HG02981 (cell line): ENCODE measurements at regions not wholly inside any gene's neighbourhood (a gene's known extent, or its start where the extent isn't known, plus 50 kb on each side); places are given as distances from the start of the nearest gene placed in this dataset.
"Not testable (repeated sequence)": the region's sequence is repeated elsewhere in the genome, so short reads cannot be mapped to it uniquely, and the experiment has no call there.

Source experiments
- ATAC-seq: cut with Tn5 transposase; IDR thresholded peaks from one replicate; pipeline ENCODE4 v1.9.1; 2021; ENCODE audit warnings: mild to moderate bottlenecking, moderate library complexity; ENCODE audit not compliant: unreplicated experiment

DNA sequence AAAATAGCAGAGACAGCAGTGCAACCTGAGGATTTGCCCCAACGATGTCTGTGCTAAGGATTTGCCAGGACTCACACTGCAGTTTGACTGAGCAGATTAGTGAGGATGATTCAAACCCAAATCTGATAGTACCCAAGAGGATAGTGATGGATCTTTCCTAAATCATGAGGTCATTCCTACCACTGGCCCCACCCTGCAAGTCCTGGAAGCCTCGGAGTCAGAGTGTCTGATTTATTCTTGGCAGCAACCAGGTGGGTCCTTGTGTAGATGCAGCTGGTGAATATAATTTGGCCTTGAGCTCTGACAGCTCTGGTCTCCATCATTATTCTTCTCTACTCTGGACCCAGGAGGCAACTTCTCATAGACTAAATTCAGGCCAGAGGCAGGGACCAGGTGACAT lies 179.3 kb upstream of the RAG2 start:
- no peak for ATAC-seq

DNA sequence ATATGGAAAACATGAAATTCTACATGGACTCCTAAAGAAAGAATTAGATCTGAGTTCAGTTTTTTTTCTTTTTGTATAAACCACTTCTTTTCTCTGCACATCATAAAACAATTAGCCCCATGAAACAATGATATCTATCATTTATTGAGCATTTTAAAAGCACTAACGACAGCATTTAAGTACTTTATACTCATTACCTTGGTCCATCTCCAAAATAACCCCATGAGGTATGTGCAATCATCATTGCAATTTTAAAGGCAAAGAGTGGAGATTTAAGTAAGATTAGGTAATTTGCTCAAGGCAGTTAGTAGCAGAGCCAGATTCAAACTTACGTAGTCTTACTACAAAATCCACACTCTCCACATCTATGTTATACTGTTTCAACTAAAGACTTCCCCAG lies 177.7 kb upstream of the RAG2 start:
- no peak for ATAC-seq

DNA sequence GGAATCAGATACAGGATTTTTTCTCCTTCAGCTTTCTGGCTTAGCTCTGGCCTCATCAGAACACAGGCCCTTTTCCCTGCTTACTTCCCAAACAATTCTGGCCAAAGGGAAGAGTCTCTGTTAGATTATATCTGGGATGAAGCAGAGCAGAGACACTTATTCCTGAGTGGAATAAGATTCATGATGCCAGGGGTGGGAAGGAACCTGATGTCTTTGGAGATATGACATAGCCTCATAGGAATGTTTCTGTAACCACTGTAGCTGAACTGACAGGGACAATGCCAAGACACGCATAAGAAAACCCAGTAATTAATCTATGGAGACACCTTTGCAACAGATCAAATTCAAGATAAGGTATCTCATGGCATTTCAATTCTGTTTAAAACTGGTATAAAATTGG lies 177.1 kb upstream of the RAG2 start:
- no peak for ATAC-seq

DNA sequence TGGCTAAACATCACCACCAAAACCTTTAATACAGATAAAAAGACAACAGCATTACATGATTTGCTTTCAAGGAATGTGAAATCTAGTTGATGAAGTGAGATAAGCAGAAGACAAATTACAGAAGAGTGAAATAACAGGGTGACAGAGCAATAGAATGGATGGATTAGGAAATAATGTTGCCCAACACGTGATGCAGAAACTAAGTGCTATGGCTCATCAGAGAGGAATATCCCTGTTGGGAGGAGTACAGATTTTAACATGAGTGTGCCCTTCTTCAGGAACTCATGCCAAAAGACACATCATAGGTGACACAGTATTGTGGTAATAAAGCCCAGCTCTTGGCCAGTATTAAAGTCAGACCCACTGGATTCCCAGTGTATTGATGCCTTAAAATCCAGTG lies 176.6 kb upstream of the RAG2 start:
- ATAC-seq = no peak

DNA sequence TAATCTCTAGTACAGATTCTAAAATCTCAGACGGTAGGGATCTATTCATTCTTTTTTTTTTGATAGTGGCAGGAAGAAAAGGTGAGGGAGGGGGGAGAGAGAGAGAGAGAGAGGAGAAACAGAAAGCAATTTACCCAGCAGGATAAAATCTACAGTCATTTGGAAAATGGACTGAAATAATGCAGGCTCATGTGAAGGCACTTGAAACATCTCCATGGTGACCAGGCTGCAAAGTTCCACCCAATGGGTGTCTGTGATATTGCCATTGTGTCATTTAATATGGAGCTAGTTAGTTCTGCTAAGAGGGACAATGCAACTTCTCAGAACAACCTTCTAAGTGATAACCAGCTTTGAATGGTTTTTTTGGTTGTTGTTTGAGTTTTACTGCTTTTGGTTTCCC lies 165.2 kb upstream of the RAG2 start:
- ATAC-seq = peak; percentile 78

DNA sequence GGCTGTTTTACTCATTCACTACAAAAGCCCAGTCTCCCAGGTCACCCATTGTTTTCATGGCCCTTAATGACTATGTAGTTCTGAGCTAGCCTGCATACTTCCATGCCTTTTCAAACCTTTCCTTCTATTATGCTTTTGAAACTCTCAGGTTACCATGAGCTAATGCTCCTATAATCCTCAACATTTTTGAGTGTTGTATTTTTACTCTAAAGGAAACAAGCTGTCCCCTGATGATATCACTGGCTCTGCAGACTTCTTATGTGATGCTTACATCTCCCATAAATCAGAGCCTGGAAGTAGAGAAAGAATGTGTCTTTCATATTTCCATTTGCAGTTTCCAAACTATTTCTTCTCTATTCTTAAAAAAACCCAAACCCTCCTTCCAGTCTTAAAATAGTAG lies 159.0 kb upstream of the RAG2 start:
- ATAC-seq = no peak

DNA sequence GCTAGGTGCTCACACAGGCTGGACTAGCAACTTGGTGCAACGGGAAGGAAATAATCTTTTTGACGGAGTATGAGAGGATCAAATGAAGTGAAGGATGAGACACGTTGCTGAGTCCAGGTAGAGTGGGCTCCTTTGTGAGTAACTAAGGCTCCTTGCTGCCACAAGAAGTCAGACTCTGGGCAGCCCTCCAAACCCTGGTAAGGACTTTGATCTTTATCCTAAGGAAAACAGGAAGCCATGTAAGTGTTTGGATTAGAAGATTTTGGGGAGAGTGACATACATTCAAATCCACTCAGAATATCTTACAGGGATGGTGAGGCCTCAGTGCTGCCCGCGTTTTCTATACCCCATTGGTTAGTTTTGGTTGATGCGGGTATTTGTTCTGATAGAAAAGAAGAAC lies 155.9 kb upstream of the RAG2 start:
- ATAC-seq = no peak

DNA sequence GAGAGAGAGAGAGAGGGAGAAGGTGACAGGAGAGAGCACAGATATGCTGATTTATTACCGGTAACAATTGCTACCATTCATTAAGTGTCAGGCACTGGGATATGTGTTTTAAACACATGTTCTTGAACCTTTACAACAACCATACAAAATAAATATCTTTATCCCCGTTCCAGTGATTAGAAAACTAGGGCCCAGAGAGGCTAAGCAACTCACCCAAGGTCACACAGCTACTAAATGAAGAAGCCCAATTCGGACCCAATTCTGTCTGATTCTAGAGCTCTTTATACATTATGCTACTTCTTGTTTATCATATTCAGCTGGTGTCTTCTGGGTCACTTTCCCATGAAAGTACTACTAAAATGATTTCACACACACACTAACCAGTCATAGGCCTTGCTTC lies 154.0 kb upstream of the RAG2 start:
- ATAC-seq = no peak

DNA sequence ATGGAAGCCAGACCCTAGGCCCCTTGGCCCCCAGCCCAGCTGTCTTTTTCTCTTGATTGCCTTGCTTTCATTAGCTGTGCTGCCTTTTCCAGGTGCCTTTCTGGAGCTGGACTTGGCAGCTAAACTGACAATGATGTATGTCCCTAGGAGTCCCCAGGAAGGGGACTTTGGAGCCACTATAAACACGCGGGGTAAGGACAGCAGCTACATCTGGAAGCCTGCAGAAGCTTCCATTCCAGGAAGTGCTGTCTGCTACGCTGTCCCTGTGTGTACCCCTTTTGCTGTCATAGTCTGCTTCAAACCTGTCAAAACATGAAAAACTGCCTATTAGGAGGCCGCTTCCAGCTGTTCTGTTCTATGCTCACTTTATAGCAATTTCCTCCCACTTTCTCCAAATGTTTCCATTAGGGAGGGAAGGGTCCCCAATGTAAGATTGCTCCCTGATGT lies 153.3 kb upstream of the RAG2 start:
- no peak for ATAC-seq

DNA sequence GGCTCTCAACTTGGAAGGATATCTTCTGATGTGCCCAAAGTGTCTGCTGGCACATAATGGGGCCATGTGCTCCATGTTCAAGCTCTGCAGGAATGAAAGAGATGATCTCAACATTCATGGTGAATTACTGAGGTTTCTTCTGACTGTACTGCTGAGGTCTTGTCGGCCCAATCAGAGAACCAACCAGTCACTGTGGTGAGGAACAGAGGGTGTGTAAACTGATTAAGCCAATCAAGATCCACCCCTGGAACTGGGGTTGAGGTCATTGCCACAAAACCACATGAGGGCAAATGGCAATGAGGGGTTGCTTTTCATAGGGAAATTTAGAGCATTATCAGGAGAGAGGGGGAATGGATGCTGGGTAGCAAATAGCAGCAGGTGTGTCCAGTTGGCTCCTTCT lies 152.3 kb upstream of the RAG2 start:
- ATAC-seq = no peak

DNA sequence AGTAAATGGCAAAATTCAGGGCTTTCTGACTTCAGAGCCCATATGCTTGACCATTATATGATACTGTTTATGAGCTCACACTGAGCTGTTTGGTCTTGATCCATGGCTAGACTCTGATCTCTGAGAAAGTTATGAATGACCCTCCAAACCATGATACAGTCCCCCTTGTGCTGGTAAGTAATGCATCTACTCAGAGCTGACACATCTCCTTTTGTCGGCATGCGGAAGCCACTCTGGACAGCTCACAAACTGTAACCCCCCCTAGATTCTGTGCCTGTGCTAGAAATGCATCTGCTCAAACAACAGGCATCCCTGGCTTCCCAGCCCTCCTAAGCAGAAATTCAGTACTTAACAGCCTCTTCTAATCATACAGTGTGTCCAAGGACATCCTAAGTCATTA lies 150.8 kb upstream of the RAG2 start:
- no peak for ATAC-seq

DNA sequence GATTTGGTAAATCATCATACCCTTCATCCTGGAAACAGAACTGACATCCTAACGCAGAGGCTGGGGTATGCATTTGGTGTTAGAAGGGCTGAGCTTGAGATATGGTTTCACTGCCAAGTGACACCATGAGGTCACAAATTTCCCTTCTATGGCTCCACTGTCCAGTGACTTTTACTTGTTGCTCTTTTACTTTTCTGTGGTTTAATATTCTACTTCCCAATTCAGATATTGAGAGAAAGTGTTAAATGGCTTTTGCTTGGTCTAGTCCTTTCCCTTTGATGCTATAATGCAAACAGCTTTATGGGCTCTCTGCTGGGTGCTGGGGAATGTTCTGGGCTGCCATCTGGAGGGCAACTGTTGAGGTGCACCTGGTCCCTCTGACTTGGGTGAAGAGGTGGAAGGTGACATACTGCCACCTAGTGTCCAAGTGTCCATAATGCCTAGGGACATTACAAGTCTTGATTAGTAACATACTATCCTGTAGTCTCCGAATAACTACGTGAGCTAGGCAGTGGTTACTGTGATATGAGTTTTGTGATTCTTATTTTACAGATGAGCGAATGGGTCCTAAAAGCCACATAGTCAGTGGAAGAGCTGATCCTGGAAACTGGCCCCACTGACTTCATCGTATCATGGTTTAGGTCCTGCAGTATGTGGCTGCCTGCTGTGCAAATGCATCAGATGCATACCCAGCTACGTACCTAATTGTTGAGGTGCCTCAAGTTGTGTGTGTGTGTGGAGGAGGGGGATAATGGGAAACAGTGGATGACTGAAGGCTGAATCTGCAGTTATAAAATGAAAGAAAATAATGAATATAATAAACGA lies 149.1 kb upstream of the RAG2 start:
- peak; percentile 94 for ATAC-seq

DNA sequence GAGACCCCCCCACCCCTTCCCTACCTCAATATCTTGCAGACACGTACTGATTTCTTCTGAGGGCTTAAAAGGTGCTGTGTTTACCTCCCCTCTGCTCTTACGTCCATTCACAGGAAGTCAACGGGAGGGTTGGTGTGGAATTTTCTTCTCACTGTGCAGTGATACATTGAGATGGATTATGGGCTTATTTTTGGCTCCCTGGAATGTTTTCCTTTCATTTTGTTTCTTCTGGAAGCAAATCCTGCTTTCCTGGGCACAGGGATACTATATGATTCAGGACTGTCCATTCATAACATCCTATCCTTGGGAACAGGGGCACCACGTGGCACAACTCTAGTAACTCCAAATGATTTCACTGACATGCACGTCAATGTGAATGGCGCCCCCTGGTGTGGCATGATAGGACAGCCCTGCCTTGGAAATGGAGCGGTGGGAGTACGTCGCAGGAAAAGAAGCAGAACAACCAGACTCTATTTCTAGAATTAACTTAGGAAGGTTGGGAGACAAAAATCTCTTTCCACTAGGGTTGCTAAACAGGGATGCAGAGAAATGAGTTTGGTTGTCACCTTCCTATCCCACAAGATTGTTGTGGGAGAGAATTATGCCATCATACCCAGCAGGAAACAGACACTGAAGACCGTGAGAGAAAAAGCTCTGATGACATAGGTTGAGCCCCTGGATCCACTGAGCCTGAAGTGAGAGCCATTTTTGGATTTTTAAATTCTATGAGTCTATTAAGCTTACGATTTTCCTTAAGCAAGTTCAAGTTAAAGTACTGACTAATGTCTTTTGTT lies 146.5 kb upstream of the RAG2 start:
- ATAC-seq = no peak

DNA sequence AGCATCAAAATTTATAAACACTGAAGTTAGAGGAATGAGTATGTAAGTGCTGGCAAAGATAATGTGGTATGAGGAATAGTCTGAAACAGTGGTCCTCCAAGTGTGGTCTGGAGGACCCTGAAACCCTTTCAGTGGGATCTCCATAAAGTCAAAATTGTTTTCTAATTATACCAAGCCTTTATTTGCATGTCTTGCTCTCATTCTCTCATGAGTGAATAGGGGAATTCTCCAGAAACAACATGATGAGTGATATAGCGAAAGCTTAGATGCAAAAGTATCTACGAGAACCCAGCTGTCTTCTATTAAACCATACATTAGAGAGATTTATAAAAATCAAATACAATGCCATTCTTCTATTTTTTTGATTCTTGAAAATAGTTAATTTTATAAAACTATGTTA lies 145.0 kb upstream of the RAG2 start:
- peak; percentile 56 for ATAC-seq

DNA sequence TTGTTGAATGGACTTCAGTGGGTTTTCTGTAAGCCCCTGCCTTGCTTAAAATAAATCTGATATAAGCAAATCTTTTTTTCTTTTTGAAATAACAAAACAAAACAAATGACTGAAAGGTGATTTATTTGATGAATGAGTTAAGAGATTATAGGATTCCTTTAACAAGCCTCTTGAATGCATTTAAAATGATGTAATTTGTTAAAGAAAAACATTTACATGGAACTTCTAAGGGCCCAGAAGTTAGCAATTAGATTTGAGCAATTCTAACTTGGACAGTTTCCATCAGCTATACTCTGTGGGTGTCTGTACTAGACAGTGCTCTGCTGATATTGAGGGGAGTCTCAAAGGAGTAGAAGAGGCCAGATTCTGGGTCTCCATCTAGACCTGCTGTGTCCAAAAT lies 143.5 kb upstream of the RAG2 start:
- no peak for ATAC-seq

DNA sequence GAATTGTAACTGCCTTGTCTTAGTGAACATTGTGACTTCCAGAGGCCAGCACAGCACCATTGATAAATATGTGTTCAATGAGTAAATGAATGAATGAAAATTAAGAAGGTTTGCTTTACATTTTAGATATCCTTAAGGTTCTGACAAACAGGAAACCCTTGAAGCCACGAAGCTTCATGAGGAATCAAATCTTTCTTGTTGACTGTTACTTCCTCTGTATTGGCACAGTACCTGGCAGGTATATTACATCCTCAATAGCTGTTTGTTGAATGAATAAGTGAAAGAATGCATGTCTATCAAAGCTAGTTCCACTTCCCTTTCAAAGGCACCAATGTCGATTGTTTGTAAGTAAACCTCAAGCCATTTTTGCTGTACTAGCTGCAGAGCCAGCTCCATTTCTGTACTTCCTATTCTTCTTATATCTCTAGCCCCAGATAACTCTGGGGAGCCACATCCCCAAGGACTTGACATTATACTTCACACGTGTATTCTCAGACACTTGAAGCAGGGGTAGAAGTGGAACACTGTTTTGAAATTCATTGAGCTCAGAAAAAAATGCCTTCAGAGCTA lies 140.3 kb upstream of the RAG2 start:
- ATAC-seq = no peak

DNA sequence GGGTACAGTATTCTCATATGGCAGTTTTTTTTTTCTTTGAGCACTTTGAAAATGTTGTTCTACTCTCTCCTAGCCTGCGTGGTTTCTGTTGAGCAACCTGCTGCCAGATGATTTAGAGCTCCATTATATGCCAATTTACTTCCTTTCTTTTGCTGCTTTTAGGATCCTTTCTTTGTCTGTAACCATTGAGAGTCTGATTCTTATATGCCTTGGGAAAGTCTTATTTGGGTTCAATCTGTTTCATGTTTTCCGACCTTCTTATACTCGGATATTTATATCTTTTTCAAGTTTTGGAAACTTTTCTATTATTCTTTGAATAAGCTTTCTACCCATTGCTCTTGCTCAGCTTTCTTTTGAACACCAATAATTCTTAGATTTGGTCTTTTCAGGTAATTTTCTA lies 138.1 kb upstream of the RAG2 start:
- ATAC-seq = no peak

DNA sequence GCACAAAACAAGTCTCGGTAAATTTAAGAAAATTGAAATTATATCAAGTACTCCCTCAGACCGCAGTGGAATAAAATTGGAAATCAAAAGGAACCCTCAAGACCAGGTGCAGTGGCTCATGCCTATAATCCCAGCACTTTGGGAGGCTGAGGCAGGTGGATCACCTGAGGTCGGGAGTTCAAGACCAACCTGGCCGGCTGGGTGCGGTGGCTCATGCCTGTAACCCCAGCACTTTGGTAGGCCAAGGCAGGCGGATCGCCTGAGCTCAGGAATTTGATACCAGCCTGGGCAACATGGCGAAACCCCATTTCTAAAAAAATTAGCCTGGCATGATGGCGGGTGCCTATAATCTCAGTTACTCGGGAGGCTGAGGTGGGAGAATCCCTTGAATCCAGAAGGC lies 135.7 kb upstream of the RAG2 start:
- not testable (repeated sequence) for ATAC-seq

DNA sequence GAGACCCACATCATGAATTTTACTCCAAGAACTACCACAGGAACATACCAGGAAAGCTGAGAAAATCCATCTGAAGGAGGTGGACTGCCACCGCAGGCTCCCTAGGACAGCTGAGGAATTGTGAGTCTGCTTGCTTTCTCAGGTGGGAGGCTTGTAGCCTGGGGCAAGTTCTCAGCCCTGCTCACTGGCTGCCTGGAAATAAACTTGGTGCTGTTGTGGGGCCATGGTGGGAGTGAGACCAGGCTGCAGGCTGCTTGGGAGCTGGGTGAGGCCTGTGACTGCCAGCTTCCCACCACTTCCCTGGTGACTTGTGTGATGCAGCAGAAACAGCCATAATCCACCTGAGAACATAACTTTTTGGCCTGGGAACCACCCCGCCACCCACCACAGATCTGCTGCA lies 132.7 kb upstream of the RAG2 start:
- ATAC-seq = no peak

DNA sequence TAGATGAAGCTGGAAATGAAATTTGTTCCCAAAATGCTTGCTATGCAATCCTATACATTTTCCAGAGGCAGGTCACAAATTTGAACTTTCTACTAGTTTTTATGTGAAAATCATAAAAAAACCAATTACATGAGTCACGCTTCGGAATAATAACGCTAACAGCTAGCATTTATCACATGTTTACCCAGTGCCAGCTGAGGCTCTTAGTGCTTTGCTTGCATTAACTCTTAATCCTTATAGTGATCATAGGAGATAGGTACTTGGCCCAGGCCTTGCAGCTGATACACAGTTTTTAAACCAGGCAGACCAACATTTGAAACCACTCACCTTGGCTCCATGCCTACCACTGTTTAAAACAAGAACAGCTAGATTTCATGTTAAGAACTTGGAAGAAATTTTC lies 131.8 kb upstream of the RAG2 start:
- ATAC-seq = no peak

DNA sequence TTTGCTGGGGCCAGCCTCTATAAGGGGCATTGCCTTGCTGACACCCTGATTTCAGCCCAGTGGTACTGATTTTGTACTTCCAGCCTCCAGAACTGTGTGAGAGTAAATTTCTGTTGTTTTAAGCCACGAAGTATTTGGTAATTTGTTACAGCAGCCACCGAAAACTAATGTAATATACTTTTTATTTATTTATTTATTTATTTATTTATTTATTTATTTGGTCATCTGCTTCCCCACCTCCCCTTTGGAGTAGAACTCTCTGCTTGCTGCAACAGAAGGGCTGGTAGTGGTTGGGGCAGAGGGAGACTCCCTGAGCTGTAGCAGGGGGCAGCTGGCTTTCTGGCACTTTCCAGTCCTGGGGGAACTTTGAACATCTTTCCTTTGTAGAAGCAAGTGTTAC lies 128.4 kb upstream of the RAG2 start:
- no peak for ATAC-seq

DNA sequence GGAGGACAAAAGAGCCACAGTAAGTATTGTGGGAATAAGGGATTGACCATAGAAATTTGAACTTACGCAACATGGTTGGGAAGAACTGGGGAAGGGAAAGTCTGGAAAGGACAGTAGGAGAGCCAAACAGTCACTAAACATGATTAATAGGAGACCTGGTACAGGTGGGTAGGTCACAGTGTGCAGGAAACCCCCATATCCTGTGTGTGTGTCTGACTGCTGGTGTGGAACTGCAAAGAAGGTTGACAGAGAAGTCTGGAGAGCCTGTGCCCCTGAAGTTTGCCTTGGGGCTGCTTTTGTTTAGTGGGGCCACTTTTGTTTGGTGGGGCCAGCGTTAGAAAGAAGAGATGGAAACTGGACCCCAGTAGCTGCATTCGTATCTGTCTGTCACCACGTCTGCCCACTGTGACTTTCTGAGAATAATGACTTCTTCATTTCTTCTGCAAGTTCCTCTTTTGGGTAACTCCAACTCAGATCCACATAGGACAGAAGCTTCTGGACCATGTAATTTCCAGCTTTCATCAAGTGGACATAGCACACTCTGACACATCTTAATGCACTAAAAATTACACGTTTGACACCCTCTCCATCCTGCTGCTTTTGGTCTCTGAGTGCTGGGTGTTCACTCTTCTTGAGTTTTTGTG lies 126.8 kb upstream of the RAG2 start:
- ATAC-seq = peak; percentile 78
